ENCODE measurements at regions not wholly inside any gene's neighbourhood (a gene's known extent, or its start where the extent isn't known, plus 50 kb on each side); places are given as distances from the start of the nearest gene placed in this dataset.
A peak's percentile ranks its signal among the peaks of the same experiment; 100 is the strongest.

GRCh38 chr5:136799806-136800372, 434.5 kb upstream of the TRPC7 start:
- TF ChIP-seq CTCF (conservative IDR thresholded peaks at IDR 0.05; ENCODE audit: low read depth in 2 of 2) (peak; percentile 21 to 51; a peak in 3 of 4 replicates), JUNB (IDR thresholded peaks at IDR 0.05; ENCODE audit: unreplicated experiment) (no peak)

Measured in GM23338 (cell line).